Neuronal stem cell (in vitro differentiated cells): ENCODE measurements at regions not wholly inside any gene's neighbourhood (a gene's known extent, or its start where the extent isn't known, plus 50 kb on each side); places are given as distances from the start of the nearest gene placed in this dataset.

Experiments
- DNase-seq: peaks from one replicate; pipeline ENCODE4 v3.0.0-alpha.2; 2013; ENCODE audit warnings: low spot score
- H2AFZ ChIP-seq: one replicate; pipeline ENCODE4 v1.6.1; 2013; ENCODE audit warnings: mild to moderate bottlenecking, low read length, inconsistent platforms
- H2AK5ac ChIP-seq: 2 replicates; pipeline ENCODE4 v1.6.1; 2013; ENCODE audit warnings: low read depth, mild to moderate bottlenecking, inconsistent platforms, low read length, moderate library complexity, mixed read lengths
- H2BK120ac ChIP-seq: 2 replicates; pipeline ENCODE4 v1.6.1; 2013; ENCODE audit warnings: low read depth, mild to moderate bottlenecking, inconsistent platforms, low read length, moderate library complexity, mixed read lengths
- H2BK12ac ChIP-seq: one replicate; pipeline ENCODE4 v1.6.1; 2013; ENCODE audit warnings: low read length, inconsistent platforms
- H2BK15ac ChIP-seq: 2 replicates; pipeline ENCODE4 v1.6.1; 2013; ENCODE audit warnings: mild to moderate bottlenecking, low read length, inconsistent platforms, mixed read lengths
- H2BK5ac ChIP-seq: one replicate; pipeline ENCODE4 v1.6.1; 2013; ENCODE audit warnings: inconsistent platforms, mild to moderate bottlenecking, low read length, moderate library complexity
- H3K14ac ChIP-seq: one replicate; pipeline ENCODE4 v1.6.1; 2013; ENCODE audit warnings: low read length, inconsistent platforms
- H3K18ac ChIP-seq: 2 replicates; pipeline ENCODE4 v1.6.1; 2013; ENCODE audit warnings: low read length, inconsistent platforms
- H3K23ac ChIP-seq: 2 replicates; pipeline ENCODE4 v1.6.1; 2013; ENCODE audit warnings: low read depth, mild to moderate bottlenecking, mixed read lengths, low read length, inconsistent platforms; ENCODE audit not compliant: poor library complexity
- H3K27ac ChIP-seq: replicated peaks from 3 replicates; pipeline ENCODE4 v1.5.1; 2013; ENCODE audit warnings: low read length, inconsistent platforms
- H3K27me3 ChIP-seq, 3 experiments: 2 replicates each; pipeline ENCODE4 v1.6.1; 2013; ENCODE audit warnings: low read length in 3 of 3, mild to moderate bottlenecking in 2 of 3, inconsistent platforms in 1 of 3, low read depth in 1 of 3, mixed read lengths in 1 of 3, moderate library complexity in 1 of 3; ENCODE audit not compliant: control insufficient read depth in 3 of 3, insufficient read depth in 3 of 3
- H3K36me3 ChIP-seq, 2 donors: replicated peaks in 1 of 2; 2 replicates each; pipeline ENCODE4 v1.6.1; 2013; ENCODE audit warnings: low read length in 2 of 2; ENCODE audit not compliant: control insufficient read depth in 2 of 2, insufficient read depth in 2 of 2
- H3K4ac ChIP-seq: 2 replicates; pipeline ENCODE4 v1.6.1; 2013; ENCODE audit warnings: inconsistent platforms, mild to moderate bottlenecking, low read length, moderate library complexity
- H3K4me1 ChIP-seq, 2 donors: 1 replicate in 1 of 2; 2 replicates in 1 of 2; pipeline ENCODE4 v1.6.1; 2013; ENCODE audit warnings: low read length in 2 of 2, low read depth in 1 of 2; ENCODE audit not compliant: control insufficient read depth in 2 of 2, insufficient read depth in 1 of 2
- H3K4me2 ChIP-seq: one replicate; pipeline ENCODE4 v1.6.1; 2013; ENCODE audit warnings: mild to moderate bottlenecking, low read length, inconsistent platforms; ENCODE audit not compliant: insufficient read depth, poor library complexity, severe bottlenecking
- H3K4me3 ChIP-seq, 2 donors: 2 replicates each; pipeline ENCODE4 v1.5.1; 2013; ENCODE audit warnings: low read length in 2 of 2, mild to moderate bottlenecking in 2 of 2, inconsistent platforms in 1 of 2, moderate library complexity in 1 of 2
- H3K79me1 ChIP-seq: one replicate; pipeline ENCODE4 v1.6.1; 2013; ENCODE audit warnings: low read depth, mild to moderate bottlenecking, inconsistent platforms, low read length, moderate library complexity
- H3K9ac ChIP-seq: one replicate; pipeline ENCODE4 v1.6.1; 2013; ENCODE audit warnings: mild to moderate bottlenecking, low read depth, low read length, inconsistent platforms; ENCODE audit not compliant: poor library complexity
- H3K9me3 ChIP-seq, 2 donors: replicated peaks in 1 of 2; 2 replicates each; pipeline versions ENCODE3 to v1.6.1; 2013; ENCODE audit warnings: low read length in 2 of 2, mild to moderate bottlenecking in 2 of 2, inconsistent platforms in 1 of 2, low read depth in 1 of 2, mixed read lengths in 1 of 2, moderate library complexity in 1 of 2; ENCODE audit not compliant: control insufficient read depth in 2 of 2, insufficient read depth in 1 of 2
- H4K8ac ChIP-seq: one replicate; pipeline ENCODE4 v1.6.1; 2013; ENCODE audit warnings: low read depth, mild to moderate bottlenecking, inconsistent platforms, low read length, moderate library complexity
- H4K91ac ChIP-seq: one replicate; pipeline ENCODE4 v1.6.1; 2013; ENCODE audit warnings: low read length, low read depth, mild to moderate bottlenecking, inconsistent platforms; ENCODE audit not compliant: poor library complexity
- WGBS, 2 donors: extraction: QIAGEN DNeasy Blood & Tissue Kit; methylation state at CpG; one replicate each; pipeline ENCODE4 v1.1.7; 2013; ENCODE audit warnings: missing lambda C conversion rate in 2 of 2, mixed read lengths in 1 of 2; ENCODE audit not compliant: insufficient read length in 2 of 2, insufficient replicate concordance in 1 of 2; ENCODE audit errors: extremely low coverage in 2 of 2; 5-methylcytosine and 5-hydroxymethylcytosine counted together

GRCh38 chr5:2136728-2137333, 254.1 kb upstream of the IRX4 start:
- Histone ChIP-seq H3K14ac (peak overlapping the region; percentile 91), H3K4me3 (peak overlapping the region in 1 of 2 donors; percentile 20), H2BK5ac (no peak overlapping the region), H3K4me2 (no peak overlapping the region), H2AFZ (no peak overlapping the region), H3K36me3 (no peaks in the 10 kb centered on the region), H3K79me1 (no peaks in the 10 kb centered on the region), H3K9ac (peak overlapping the region; percentile 13), H3K4me1 (peaks cover 3 to 12% of the 10 kb centered on the region in 2 donors), H4K8ac (peak overlapping the region; percentile 84), H2BK15ac (peak overlapping the region; percentile 19), H2BK12ac (peak overlapping the region; percentile 31), H3K23ac (peak overlapping the region; percentile 83), H3K9me3 (peaks cover 0 to 2% of the 10 kb centered on the region in 2 donors), H3K18ac (peak overlapping the region; percentile 54), H3K4ac (no peak overlapping the region), H4K91ac (peak overlapping the region; percentile 25), H3K27ac (no peak overlapping the region), H2BK120ac (no peak overlapping the region), H2AK5ac (no peak overlapping the region), H3K27me3 (no peaks in the 10 kb centered on the region)
- DNase-seq: no peak
- no CpG with 5 or more reads among the region's 44 CpGs for WGBS, 2 donors

GRCh38 chr5:2135833-2136232, 253.1 kb upstream of the IRX4 start:
- H3K27ac ChIP-seq: no peak overlapping the region
- H3K18ac ChIP-seq: no peak overlapping the region
- H2BK5ac ChIP-seq: no peak overlapping the region
- H3K9ac ChIP-seq: no peak overlapping the region
- no peak overlapping the region for H2BK120ac ChIP-seq
- H3K27me3 ChIP-seq: no peaks in the 10 kb centered on the region
- no peaks in the 10 kb centered on the region for H3K36me3 ChIP-seq
- no peak overlapping the region for H2BK12ac ChIP-seq
- H4K8ac ChIP-seq: no peak overlapping the region
- WGBS, 2 donors: no CpG with 5 or more reads among the region's 5 CpGs
- no peak overlapping the region for H3K23ac ChIP-seq
- H3K79me1 ChIP-seq: no peaks in the 10 kb centered on the region
- no peak overlapping the region for H3K4me2 ChIP-seq
- peaks cover 3 to 12% of the 10 kb centered on the region in 2 donors for H3K4me1 ChIP-seq
- H4K91ac ChIP-seq: no peak overlapping the region
- peaks cover 2% of the 10 kb centered on the region in 2 donors for H3K9me3 ChIP-seq
- H2AK5ac ChIP-seq: no peak overlapping the region
- H3K4ac ChIP-seq: no peak overlapping the region
- no peak for DNase-seq
- H2AFZ ChIP-seq: peak overlapping the region; percentile 58
- no peak overlapping the region for H3K14ac ChIP-seq
- no peak overlapping the region for H2BK15ac ChIP-seq
- H3K4me3 ChIP-seq: no peak overlapping the region

GRCh38 chr5:2135354-2135753, 252.6 kb upstream of the IRX4 start:
- Histone ChIP-seq H3K23ac (no peak overlapping the region), H3K79me1 (no peaks in the 10 kb centered on the region), H3K14ac (no peak overlapping the region), H3K27ac (no peak overlapping the region), H3K18ac (no peak overlapping the region), H2BK15ac (no peak overlapping the region), H2BK5ac (no peak overlapping the region), H3K4me3 (no peak overlapping the region), H3K9me3 (peaks cover 2 to 3% of the 10 kb centered on the region in 2 donors), H2AK5ac (no peak overlapping the region), H3K4me2 (no peak overlapping the region), H2BK12ac (no peak overlapping the region), H4K8ac (no peak overlapping the region), H2BK120ac (no peak overlapping the region), H2AFZ (peak overlapping the region; percentile 58), H4K91ac (no peak overlapping the region), H3K27me3 (no peaks in the 10 kb centered on the region), H3K4me1 (peaks cover 3 to 12% of the 10 kb centered on the region in 2 donors), H3K4ac (no peak overlapping the region), H3K9ac (no peak overlapping the region), H3K36me3 (no peaks in the 10 kb centered on the region)
- WGBS, 2 donors: no CpG with 5 or more reads among the region's 8 CpGs
- no peak for DNase-seq

GRCh38 chr5:2134543-2135292, 252.0 kb upstream of the IRX4 start:
- Histone ChIP-seq H4K91ac (no peak overlapping the region), H3K4ac (no peak overlapping the region), H2BK15ac (no peak overlapping the region), H2AK5ac (no peak overlapping the region), H2BK120ac (no peak overlapping the region), H3K4me3 (no peak overlapping the region), H3K9ac (no peak overlapping the region), H3K18ac (peak overlapping the region; percentile 73), H3K9me3 (peaks cover 2 to 3% of the 10 kb centered on the region in 2 donors), H4K8ac (no peak overlapping the region), H3K4me2 (no peak overlapping the region), H3K4me1 (peaks cover 3 to 12% of the 10 kb centered on the region in 2 donors), H2AFZ (peak overlapping the region; percentile 58), H3K27me3 (no peaks in the 10 kb centered on the region), H3K14ac (no peak overlapping the region), H3K36me3 (no peaks in the 10 kb centered on the region), H2BK5ac (no peak overlapping the region), H3K79me1 (no peaks in the 10 kb centered on the region), H3K27ac (no peak overlapping the region), H2BK12ac (no peak overlapping the region), H3K23ac (no peak overlapping the region)
- no CpG with 5 or more reads among the region's 19 CpGs for WGBS, 2 donors
- DNase-seq: no peak
